GF-D8 (cell line): ENCODE measurements at regions not wholly inside any gene's neighbourhood (a gene's known extent, or its start where the extent isn't known, plus 50 kb on each side); places are given as distances from the start of the nearest gene placed in this dataset.

Source experiments
- DNase-seq: peaks from one replicate; lab custom pipeline; 2025; lab: John Stamatoyannopoulos, UW

GRCh38 chr11:23359297-23359696 lies 499.0 kb upstream of the CCDC179 start:
- DNase-seq, result no peak

- DNase-seq, result no peak
Measured at GRCh38 chr11:23364076-23364475, 503.8 kb upstream of the CCDC179 start.

- no peak for DNase-seq
Measured at GRCh38 chr11:23370580-23371275, 510.5 kb upstream of the CCDC179 start.

GRCh38 chr11:23377909-23378308 lies 517.6 kb upstream of the CCDC179 start:
- no peak for DNase-seq

GRCh38 chr11:23391031-23391430 lies 530.8 kb upstream of the CCDC179 start:
- no peak for DNase-seq

- no peak for DNase-seq
Measured at GRCh38 chr11:23398052-23398451, 537.8 kb upstream of the CCDC179 start.

GRCh38 chr11:23399995-23400394 lies 539.7 kb upstream of the CCDC179 start:
- no peak for DNase-seq

GRCh38 chr11:23403210-23404185 lies 543.2 kb upstream of the CCDC179 start:
- DNase-seq, result no peak

GRCh38 chr11:23404225-23405160 lies 544.2 kb upstream of the CCDC179 start:
- DNase-seq, result no peak

GRCh38 chr11:23405350-23405937 lies 545.2 kb upstream of the CCDC179 start:
- no peak for DNase-seq

GRCh38 chr11:23406131-23406819 lies 546.0 kb upstream of the CCDC179 start:
- DNase-seq, result no peak

- DNase-seq, result no peak
Measured at GRCh38 chr11:23413057-23413456, 552.8 kb upstream of the CCDC179 start.

- DNase-seq, result no peak
Measured at GRCh38 chr11:23423104-23423503, 562.8 kb upstream of the CCDC179 start.

GRCh38 chr11:23423656-23424055 lies 563.4 kb upstream of the CCDC179 start:
- DNase-seq, result no peak

- no peak for DNase-seq
Measured at GRCh38 chr11:23425381-23425780, 565.1 kb upstream of the CCDC179 start.

GRCh38 chr11:23429569-23429968 lies 569.3 kb upstream of the CCDC179 start:
- no peak for DNase-seq

GRCh38 chr11:23453522-23453921 lies 593.2 kb upstream of the CCDC179 start:
- no peak for DNase-seq

- DNase-seq, result no peak
Measured at GRCh38 chr11:23455321-23455891, 595.1 kb upstream of the CCDC179 start.

- DNase-seq, result no peak
Measured at GRCh38 chr11:23457641-23458040, 597.4 kb upstream of the CCDC179 start.

GRCh38 chr11:23471878-23472277 lies 611.6 kb upstream of the CCDC179 start:
- no peak for DNase-seq

- DNase-seq, result no peak
Measured at GRCh38 chr11:23473782-23474181, 613.5 kb upstream of the CCDC179 start.
